Jurkat, Clone E6-1 (cell line): ENCODE measurements at regions not wholly inside any gene's neighbourhood (a gene's known extent, or its start where the extent isn't known, plus 50 kb on each side); places are given as distances from the start of the nearest gene placed in this dataset.

Experiments
- DNase-seq: peaks from one replicate; pipeline ENCODE4 v3.0.0-alpha.2; 2011; ENCODE audit warnings: low read depth, low spot score
- H3K4me3 ChIP-seq: 2 replicates; pipeline ENCODE4 v1.5.1; 2011; ENCODE audit warnings: mild to moderate bottlenecking, low read length, control low read depth, moderate library complexity

DNA sequence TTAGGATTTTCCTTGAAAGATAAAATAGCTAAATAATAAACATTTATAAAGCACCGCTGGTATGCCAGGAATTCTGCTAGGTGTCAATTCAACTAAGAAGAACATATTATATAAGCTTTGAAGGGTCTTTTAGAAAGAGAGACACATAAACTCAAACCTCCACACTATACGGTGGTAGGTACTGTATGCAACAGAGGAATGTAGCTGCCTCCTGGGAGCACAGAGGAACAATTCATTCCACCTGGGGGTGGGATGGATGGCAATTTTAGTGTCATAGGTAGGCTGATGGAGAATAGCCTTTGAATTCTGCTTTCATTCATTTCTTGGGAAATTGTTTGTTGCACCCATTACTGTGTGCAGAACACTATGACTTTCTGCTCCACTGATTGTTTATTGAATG lies 447.1 kb upstream of the MAP3K7 start:
- no peak overlapping the region for H3K4me3 ChIP-seq
- no peak for DNase-seq

DNA sequence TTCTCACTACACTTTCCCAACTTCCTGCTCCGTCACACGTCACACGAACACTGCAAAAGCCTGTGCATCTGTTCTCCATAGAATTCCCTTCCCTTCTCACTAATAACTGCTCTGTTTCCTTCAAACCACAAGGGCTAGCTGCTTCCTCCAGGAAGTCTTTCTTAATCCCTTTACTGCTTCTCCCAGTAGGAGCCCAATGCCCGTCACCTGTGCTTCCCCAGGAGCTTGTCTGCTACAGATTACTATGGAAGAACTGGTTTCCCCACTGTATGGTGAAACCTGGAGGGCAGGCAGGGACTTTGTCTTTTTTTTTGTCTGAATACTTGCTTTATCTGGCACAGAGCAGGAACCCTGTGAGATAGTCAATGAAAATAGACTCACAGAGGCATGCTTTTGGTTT lies 444.7 kb upstream of the MAP3K7 start:
- DNase-seq = no peak
- H3K4me3 ChIP-seq = no peak overlapping the region

- no peak overlapping the region for H3K4me3 ChIP-seq
- DNase-seq = no peak
Measured at GRCh38 chr6:91029211-91029610, 442.3 kb upstream of the MAP3K7 start.

GRCh38 chr6:91023529-91023928 lies 436.7 kb upstream of the MAP3K7 start:
- no peak for DNase-seq

DNA sequence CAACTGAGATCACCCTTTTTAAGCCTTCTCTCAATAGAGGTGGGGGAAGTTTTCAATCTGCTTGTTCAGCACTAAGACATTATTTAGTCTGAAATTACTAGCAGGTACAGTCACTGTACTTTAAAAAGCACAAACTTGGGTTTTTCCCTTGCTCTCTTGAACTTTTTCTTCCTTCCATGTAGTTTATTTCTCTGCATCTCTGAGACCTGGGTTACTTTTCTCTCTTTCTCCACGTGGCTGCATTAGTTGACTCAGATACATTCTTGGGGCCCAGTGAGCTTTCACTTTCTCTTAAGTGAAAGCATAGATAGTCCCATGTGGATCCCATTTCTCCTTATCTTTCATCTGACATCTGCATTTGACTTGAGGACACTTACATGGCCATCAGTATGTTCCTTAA lies 433.9 kb upstream of the MAP3K7 start:
- H3K4me3 ChIP-seq = no peak overlapping the region
- DNase-seq = no peak

More at GRCh38 chr6:91023529-91023928, 436.7 kb upstream of the MAP3K7 start:
- H3K4me3 ChIP-seq = no peak overlapping the region

- no peak overlapping the region for H3K4me3 ChIP-seq
- DNase-seq = no peak
Measured at GRCh38 chr6:91018586-91018985, 431.7 kb upstream of the MAP3K7 start.

DNA sequence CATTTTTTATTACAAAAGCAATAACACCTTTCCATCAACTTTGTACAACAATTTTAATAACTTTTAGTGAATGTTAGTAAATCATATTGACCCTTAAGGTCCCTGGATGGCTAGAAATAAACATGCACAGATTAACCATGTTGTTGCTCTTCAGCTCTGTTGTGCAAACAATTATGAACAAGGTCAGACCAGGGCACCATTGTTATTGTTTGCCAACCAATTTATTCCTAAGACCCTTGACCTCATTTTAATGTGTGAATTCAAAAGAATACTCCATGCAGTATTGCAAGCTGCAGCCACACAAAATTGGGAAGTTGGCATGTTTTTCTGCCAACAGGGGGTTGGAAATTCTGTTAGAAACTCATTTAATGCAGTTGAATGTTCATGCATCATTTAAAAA lies 426.6 kb upstream of the MAP3K7 start:
- H3K4me3 ChIP-seq = no peak overlapping the region
- no peak for DNase-seq

DNA sequence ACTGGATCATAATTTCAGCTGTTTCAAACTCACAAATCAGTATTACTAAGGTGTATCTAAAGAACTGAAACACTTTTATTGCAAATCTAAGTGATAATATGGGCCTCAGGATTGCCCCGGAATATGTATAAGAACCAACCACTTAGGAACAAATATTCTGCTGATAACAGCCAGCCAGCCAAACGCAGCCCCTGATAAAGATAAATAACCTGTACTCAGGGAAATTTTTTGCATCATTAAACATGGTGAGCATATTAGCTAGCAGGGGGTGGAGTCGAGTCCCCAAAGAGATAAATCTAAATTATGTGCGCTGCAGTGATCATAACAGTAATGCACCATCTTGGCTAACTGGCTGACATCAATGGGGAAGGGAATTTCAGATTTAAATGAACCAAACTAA lies 410.2 kb upstream of the MAP3K7 start:
- no peak overlapping the region for H3K4me3 ChIP-seq
- no peak for DNase-seq

DNA sequence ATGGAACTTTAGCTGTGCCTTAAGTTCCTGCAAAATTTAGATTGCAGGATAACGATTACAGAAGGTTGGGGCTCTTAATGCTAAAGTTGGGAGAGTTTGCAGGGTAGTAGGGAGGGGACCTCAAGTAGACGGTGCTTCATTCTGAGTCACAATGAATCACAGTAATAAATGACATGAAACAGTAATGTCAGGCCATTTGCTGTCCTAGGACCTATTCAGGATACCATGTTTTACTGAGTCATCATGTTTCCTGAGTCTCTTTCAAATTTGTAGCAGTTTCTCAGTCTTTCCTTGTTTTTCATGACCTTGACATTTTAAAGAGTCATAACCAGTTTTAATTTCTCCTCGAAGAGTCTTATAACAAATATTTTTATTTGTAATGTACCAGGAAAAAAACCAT lies 406.9 kb upstream of the MAP3K7 start:
- H3K4me3 ChIP-seq = no peak overlapping the region
- no peak for DNase-seq

DNA sequence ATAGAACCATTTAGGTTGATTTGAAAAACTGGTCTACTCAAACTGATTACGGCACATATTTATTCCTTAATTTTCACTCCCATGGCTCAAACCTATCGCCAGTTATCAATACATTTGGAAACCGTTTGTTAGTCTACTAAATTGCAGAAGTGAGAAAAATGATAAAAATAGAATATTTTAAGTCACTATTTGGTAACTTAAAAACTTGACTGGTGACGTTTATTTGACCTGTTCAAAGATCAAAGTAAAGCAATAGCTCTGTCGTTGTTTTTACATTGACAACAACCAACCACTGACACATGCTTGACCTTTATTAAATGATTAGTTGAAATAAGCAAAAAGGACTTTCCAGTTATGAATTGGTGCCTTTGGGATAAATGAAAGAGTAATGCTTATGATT lies 402.9 kb upstream of the MAP3K7 start:
- no peak for DNase-seq
- H3K4me3 ChIP-seq = no peak overlapping the region

GRCh38 chr6:90984066-90984465 lies 397.2 kb upstream of the MAP3K7 start:
- DNase-seq = no peak

GRCh38 chr6:90983462-90983861 lies 396.6 kb upstream of the MAP3K7 start:
- DNase-seq = no peak
- no peak overlapping the region for H3K4me3 ChIP-seq

More at GRCh38 chr6:90984066-90984465, 397.2 kb upstream of the MAP3K7 start:
- no peak overlapping the region for H3K4me3 ChIP-seq

DNA sequence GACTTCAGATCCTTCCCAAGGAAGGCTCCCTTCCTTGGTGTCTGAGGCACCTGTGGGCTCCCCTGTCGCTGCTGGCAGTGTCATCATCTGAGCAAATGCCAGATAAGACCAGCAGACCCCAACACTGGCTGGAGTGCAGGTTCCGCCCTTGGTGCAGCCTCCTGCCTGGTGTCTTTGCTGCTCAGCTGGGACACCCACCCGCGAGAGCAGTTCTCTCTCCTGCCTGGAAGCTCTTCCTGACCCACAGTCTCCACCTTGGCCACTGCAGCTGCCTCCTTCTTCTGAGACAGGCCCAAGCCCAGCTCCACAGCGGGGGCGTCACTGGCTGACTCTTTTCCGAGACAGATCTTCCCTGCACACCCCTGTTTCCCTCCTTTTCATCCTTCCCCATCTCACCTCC lies 395.7 kb upstream of the MAP3K7 start:
- H3K4me3 ChIP-seq = no peak overlapping the region
- DNase-seq = no peak

GRCh38 chr6:90982051-90982450 lies 395.2 kb upstream of the MAP3K7 start:
- no peak overlapping the region for H3K4me3 ChIP-seq
- DNase-seq = no peak

DNA sequence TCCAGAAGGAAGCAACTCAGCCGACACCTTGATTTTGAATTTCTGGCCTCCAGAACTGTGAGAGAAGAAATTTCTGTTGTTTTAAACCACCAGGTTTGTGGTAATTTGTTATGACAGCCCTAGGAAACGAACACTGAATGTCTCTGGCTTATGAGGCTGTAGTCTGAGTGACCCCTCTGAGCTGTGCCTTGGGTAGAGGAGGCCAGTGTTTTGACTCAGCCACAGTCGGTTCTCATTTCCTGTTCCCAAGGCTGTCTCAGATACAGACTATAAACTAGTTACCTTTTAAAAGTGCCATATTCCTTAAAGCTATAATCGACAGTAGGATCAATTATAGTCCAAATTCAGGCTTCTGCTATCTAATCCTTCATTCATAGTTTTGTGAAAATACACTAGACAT lies 391.2 kb upstream of the MAP3K7 start:
- DNase-seq = no peak
- H3K4me3 ChIP-seq = no peak overlapping the region

DNA sequence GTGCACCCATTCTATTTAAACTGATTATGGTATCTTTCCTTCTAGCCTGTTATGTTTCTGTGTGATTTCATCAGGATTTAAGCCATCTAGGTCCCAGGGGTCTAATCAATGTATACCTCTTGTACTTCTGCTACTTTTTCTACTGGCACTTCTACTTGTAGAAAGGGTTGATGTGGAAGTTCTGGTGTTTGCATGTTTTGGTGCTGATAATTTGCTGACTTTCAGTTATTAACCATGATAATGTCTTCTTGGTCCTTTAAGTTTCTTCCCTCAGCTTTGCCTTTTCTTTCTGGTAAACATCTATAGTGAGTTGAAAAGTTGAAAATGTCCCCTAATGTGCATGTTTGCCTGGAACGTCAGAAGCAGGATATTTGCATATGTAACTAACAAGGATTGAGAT lies 390.6 kb upstream of the MAP3K7 start:
- no peak for DNase-seq
- no peak overlapping the region for H3K4me3 ChIP-seq

- DNase-seq = no peak
Measured at GRCh38 chr6:90976341-90976740, 389.5 kb upstream of the MAP3K7 start.

GRCh38 chr6:90975741-90976140 lies 388.9 kb upstream of the MAP3K7 start:
- DNase-seq = no peak
- no peak overlapping the region for H3K4me3 ChIP-seq

More at GRCh38 chr6:90976341-90976740, 389.5 kb upstream of the MAP3K7 start:
- no peak overlapping the region for H3K4me3 ChIP-seq

DNA sequence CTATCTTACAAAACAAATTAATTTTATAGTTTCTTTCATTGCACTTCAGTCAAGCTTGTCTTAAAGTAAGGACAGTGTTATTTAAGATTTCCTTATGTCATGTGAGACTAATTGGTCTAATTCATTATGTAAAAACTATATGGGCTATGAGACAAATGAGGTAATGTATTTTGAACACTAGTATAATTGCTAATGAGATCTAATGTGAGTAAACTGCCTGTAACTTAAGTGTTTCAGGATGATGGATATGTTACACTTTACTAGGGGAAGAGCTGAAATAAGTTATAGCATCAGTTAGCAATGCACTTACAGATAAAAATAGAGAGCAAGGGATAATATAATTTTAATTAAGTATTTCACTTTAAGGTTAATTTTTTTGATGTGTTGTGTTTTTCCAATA lies 386.3 kb upstream of the MAP3K7 start:
- no peak overlapping the region for H3K4me3 ChIP-seq
- no peak for DNase-seq

DNA sequence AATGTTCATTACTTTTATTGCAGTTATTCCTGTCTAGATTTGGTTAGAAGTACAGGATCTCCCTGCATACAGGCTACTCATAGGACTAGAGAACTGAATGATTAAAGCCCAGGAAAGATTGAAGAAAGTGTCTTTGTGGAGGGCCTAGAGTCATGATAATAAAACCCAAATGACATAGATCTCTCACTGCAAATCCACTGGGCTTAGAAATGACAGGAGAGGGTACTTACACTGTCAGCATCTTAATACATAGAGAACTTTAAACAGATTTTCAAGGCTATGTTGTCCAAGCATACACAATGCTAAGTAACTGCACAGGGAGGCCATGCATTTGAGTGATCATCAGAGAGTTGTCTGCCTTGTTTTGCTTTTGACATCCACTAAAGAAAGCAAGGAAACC lies 383.8 kb upstream of the MAP3K7 start:
- no peak for DNase-seq
- no peak overlapping the region for H3K4me3 ChIP-seq

DNA sequence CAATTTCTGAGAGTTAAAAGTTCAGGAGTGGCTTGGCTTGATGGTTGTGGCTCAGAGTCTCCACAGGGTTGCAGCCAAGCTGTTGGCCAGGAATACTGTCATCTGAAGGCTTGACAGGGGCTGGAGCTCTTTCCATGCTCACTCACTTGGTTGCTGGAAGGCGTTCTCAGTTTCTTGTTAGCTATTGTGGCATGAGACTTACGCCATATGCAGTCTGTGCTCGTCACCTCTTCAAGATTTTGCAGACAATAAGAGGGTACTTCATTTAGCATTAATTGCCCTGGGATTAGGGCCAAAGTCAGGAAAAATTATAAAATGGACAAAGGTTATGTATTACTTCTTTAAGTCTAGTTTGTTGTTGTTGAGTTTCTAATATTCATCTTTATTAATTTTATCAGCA lies 380.6 kb upstream of the MAP3K7 start:
- DNase-seq = no peak
- H3K4me3 ChIP-seq = no peak overlapping the region

DNA sequence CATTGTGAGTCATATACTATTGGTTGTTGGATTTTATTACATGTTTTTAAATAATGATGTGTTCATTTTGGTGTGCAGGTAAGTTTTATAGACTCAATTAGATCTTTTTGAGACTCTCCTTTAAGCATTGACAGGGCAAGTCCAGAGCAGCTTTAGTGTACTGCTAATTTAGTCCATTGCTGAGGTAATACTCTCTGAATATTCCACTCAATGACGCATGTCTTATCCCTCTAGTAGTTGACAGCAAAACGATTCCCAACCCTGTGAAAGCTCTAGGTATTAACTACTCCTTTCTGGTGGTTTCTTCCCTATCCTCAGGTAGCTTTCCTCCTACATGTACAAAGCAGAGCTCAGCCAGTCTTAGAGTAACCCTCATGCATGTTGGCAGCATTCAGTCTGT lies 373.5 kb upstream of the MAP3K7 start:
- no peak overlapping the region for H3K4me3 ChIP-seq
- no peak for DNase-seq
